ENCODE measurements at regions not wholly inside any gene's neighbourhood (a gene's known extent, or its start where the extent isn't known, plus 50 kb on each side); places are given as distances from the start of the nearest gene placed in this dataset.
"Not testable (repeated sequence)": the region's sequence is repeated elsewhere in the genome, so short reads cannot be mapped to it uniquely, and the experiment has no call there.

- no peak for DNase-seq (ENCODE audit: low read depth in 3 of 3)
Measured at GRCh38 chr9:106755736-106756135, 107.2 kb upstream of the ZNF462 start.

DNA sequence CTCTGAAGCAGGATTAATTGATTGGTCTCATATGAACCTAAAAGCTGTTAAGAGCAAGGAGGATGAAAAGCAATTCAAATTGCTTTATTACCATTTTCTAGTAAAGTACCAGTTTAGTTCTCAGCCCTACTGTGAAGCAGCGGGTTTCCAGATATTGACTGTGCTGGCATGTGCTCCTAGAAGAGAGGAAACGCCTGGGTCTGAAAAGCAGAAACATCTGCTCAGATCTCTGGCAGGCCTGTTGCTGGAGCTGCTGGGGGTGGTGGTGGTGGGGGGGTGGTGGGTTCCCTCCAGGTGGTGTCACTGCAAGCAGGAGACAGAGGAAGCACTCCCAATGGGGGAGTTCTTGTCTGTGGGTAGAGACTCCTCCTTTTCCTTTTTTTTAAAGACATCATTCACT lies 105.5 kb upstream of the ZNF462 start:
- no peak for DNase-seq (ENCODE audit: low read depth in 3 of 3)

GRCh38 chr9:106758911-106759310 lies 104.1 kb upstream of the ZNF462 start:
- DNase-seq (ENCODE audit: low read depth in 3 of 3): no peak

DNA sequence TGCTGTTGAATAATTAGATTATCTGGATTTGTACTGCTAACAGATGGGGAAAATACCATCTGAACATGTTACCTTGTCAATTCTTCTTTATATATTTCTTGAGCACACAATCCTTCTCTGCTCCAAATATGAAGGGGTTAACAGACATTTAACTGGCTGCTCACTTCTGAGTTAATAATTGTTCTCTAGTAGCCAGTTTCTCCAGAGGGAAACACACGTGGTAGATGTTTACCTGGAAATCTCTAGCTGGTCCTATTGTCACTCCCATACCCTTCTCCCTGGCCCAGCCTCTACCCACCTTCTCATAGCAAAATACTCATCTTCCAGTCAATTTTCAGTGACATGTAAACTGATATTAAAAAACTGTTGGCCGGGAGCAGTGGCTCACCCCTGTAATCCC lies 101.5 kb upstream of the ZNF462 start:
- DNase-seq (ENCODE audit: low read depth in 3 of 3): no peak

- DNase-seq (ENCODE audit: low read depth in 3 of 3): no peak
Measured at GRCh38 chr9:106766616-106767015, 96.3 kb upstream of the ZNF462 start.

DNA sequence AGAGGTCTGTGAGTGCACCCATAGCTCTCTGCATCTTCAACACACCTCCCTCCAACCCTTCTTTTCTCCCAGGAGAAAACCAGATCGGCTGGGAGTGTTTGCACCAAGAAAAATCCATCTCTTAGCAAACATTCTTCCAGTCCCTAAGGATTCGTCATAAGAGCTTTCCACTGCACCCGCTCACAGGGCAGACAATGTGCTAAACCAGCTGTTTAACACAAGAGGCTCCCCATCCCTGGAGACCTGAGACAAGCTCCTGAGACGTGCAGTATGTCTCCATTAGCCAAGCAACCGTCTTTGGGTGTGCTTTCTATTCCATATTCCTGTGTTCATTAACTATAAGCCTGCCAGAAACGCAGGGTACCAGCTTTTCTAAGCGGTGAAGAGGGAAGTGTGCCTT lies 93.6 kb upstream of the ZNF462 start:
- DNase-seq (ENCODE audit: low read depth in 3 of 3): no peak

- no peak for DNase-seq (ENCODE audit: low read depth in 3 of 3)
Measured at GRCh38 chr9:106771608-106772007, 91.4 kb upstream of the ZNF462 start.

DNA sequence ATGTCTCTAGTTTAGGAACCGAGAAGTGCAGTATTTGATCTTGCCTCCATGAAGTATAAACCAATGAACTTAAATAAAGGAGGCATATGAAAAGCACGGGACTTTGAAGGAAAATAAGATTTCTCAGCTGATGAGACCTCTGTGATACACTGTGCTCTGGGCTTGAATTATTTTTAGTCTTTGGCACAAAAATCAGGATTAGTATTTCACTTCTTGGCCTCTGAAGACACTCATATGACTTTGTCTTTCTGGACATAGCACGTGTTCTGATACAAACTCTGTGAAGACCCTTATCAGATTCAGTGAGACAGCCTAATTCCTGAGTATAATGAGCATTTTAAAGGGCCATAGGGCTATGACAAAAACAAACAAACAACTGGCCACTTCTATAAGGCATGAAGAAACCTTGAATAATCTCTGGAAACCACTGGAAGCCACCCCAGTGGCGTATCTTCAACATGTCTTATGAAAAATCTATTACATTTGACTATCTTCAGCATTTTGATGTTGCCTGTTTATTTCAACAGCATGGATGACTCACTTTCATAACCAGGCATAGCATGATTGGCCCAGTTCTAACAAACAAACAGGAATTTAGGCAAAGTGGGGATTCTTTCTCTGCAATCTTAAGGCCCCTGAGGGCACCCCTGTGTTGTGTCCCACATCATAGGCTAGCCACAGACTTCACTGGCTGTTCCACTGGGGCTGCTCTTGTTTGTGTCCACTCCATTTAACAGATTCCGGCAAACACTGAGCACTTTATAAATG lies 90.3 kb upstream of the ZNF462 start:
- DNase-seq (ENCODE audit: low read depth in 3 of 3): no peak

- DNase-seq (ENCODE audit: low read depth in 3 of 3): no peak
Measured at GRCh38 chr9:106773750-106774149, 89.2 kb upstream of the ZNF462 start.

DNA sequence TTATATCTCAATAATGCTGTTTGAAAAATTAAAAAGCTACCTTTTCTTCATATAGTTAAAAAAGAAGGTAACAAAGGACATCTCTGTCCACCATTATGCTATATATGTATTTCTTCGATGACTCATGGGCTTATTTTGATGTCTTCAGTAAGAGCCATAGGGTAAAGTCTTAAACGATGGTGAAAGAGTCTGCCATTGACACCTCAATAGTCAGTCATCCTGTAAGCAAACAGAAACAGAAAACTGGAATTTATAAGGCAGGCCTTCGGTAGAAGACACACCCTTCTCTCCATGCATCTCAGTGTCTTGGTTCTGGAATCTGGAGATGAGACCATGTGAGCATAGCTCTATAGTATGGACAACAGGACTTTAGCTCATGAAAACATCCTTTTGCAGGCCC lies 87.0 kb upstream of the ZNF462 start:
- no peak for DNase-seq (ENCODE audit: low read depth in 3 of 3)

DNA sequence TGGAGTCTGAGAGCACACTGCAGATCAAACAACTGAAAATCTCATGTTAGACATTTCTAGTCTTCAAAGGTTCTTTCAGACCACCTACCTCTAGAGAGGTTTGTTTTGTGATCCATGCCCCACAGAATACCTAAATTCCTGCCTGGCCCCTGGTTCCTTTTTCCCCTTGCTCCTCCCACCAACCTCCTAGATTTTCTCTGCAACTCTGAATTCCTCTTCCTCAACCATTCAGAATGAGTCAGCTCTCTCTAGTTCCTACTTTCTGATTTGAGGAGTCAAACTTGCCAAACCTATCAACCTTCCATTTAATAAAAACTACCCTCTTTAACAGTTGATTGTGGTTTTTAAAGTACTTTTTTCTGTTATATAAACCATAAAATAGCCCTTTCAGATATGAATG lies 83.2 kb upstream of the ZNF462 start:
- DNase-seq (ENCODE audit: low read depth in 3 of 3): no peak

DNA sequence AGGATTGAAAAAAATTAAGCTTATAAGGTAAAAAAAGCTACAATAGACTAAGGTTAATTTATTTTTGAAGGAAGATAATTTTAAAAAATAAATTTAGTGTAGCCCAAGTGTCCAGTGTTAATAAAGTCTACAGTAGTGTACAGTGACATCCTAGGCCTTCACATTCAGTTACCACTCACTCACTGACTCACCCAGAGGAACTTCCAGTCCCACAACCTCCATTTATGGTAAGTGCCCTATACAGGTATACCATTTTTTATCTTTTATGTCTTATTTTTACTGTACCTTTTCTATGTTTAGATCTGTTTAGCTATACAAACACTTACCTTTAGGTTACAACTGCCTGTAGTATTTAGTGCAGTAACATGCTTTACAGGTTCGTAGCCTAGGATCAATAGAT lies 79.8 kb upstream of the ZNF462 start:
- DNase-seq (ENCODE audit: low read depth in 3 of 3): no peak

- no peak for DNase-seq (ENCODE audit: low read depth in 3 of 3)
Measured at GRCh38 chr9:106784076-106784475, 78.9 kb upstream of the ZNF462 start.

- DNase-seq (ENCODE audit: low read depth in 3 of 3): no peak
Measured at GRCh38 chr9:106785200-106785599, 77.8 kb upstream of the ZNF462 start.

DNA sequence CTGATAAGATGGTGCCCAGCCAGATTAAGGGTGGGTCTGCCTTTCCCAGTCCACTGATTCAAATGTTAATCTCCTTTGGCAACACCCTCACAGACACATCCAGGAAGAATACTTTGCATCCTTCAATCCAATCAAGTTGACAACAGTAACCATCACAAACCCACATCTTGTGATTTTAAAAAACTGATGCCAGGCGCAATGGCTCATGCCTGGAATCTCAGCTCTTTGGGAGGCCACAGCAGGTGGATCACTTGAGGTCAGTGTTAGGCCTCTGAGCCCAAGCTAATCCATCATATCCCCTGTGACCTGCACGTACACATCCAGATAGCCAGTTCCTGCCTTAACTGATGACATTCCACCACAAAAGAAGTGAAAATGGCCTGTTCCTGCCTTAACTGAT lies 74.9 kb upstream of the ZNF462 start:
- DNase-seq (ENCODE audit: low read depth in 3 of 3): not testable (repeated sequence)

GRCh38 chr9:106795031-106795430 lies 67.9 kb upstream of the ZNF462 start:
- DNase-seq (ENCODE audit: low read depth in 3 of 3): no peak

- DNase-seq (ENCODE audit: low read depth in 3 of 3): no peak
Measured at GRCh38 chr9:106796771-106797170, 66.2 kb upstream of the ZNF462 start.

- no peak for DNase-seq (ENCODE audit: low read depth in 3 of 3)
Measured at GRCh38 chr9:106797299-106797698, 65.7 kb upstream of the ZNF462 start.

GRCh38 chr9:106798016-106798799 lies 64.8 kb upstream of the ZNF462 start:
- no peak for DNase-seq (ENCODE audit: low read depth in 3 of 3)

DNA sequence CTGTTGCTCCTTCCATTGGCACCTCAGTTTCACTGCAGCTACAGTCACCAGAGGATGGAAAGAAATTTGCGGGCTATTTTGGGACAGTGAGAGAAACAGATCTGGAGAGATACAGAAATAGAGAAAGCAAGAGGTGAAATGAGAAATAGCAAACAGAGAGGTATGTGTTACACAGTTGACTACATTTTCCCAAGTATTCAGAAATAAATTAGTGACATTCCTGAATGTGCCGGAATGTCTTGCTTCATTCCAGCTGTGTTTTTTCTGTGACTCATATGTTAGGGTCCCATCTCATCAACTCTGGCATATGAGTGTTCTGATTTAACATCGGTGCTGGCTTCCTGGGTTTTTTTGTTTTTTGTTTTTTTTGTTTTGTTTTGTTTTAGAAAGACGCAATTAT lies 63.8 kb upstream of the ZNF462 start:
- no peak for DNase-seq (ENCODE audit: low read depth in 3 of 3)

DNA sequence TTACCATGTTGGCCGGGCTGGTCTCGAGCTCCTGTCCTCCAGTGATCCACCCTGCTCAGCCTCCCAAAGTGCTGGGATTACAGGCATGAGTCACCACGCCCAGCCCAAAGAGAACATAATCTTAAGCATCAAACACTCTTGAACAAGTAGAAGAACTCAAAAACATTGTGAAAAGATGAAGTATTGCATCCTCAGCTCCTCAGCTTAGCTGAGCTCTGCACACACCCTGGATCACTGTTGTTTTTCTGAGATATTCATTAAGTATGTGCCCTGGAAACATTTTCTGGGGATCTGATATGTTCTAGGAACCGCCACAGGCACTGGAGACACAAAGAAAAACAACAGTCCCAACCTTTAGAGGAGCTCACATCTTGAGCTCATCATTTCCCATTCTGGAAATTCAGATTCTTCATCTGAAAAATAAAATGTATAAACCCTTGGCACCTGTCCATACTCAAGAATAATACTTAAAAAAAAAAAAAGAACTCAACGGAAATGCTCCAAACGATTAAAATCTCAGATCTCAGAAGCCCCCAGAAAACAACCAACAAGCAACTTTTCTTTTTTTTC lies 62.2 kb upstream of the ZNF462 start:
- DNase-seq (ENCODE audit: low read depth in 3 of 3): no peak

GRCh38 chr9:106801816-106802215 lies 61.1 kb upstream of the ZNF462 start:
- DNase-seq (ENCODE audit: low read depth in 3 of 3): no peak

Measured in stimulated activated CD4-positive, alpha-beta T cell treated with anti-CD3 and anti-CD28 coated beads, TNF-alpha, amount 100 ng/mL, for 4 hours (primary cell).